Astrocyte (in vitro differentiated cells and primary cell): ENCODE measurements at regions not wholly inside any gene's neighbourhood (a gene's known extent, or its start where the extent isn't known, plus 50 kb on each side); places are given as distances from the start of the nearest gene placed in this dataset.

ENCODE experiments used
- EZH2 ChIP-seq: IDR thresholded peaks from 2 replicates; pipeline ENCODE4 v1.6.1; 2012; ENCODE audit warnings: mild to moderate bottlenecking, low read length, inconsistent platforms; ENCODE audit not compliant: insufficient read depth
- TF ChIP-seq, protein P1 (sequence below): IDR thresholded peaks from 2 replicates; pipeline ENCODE4 v1.5.1; 2011; ENCODE audit warnings: low read depth, mild to moderate bottlenecking, inconsistent platforms, low read length, moderate library complexity; ENCODE audit not compliant: insufficient read depth

DNA sequence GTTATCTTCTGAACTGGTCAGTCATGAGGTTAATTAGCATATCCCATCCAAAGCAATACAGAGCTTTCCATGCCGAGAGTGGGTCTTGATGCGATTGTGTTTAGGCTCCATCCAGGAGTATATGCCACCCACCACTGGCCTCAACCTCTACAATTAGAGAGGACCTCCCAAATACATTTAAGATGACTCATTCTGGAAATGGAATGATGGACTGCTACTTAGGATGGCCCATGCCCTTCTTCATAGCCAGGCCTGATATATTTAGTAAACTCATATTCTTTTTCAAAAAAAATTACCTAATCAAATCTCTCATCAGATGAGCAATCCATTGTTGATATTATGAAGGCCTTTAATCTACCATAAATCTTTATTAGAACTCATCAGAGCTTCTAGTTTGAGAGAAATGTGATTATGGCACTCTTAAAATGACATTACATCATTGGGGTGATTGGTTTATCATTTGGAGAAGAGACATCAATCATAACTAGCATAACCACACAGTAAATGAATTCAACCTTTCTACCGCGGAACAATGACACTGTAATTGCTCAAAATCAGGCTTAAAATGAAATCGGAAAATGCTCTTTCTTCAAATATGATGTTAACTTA, 414.2 kb upstream of the WWC1 start:
- TF ChIP-seq, protein P1, sequence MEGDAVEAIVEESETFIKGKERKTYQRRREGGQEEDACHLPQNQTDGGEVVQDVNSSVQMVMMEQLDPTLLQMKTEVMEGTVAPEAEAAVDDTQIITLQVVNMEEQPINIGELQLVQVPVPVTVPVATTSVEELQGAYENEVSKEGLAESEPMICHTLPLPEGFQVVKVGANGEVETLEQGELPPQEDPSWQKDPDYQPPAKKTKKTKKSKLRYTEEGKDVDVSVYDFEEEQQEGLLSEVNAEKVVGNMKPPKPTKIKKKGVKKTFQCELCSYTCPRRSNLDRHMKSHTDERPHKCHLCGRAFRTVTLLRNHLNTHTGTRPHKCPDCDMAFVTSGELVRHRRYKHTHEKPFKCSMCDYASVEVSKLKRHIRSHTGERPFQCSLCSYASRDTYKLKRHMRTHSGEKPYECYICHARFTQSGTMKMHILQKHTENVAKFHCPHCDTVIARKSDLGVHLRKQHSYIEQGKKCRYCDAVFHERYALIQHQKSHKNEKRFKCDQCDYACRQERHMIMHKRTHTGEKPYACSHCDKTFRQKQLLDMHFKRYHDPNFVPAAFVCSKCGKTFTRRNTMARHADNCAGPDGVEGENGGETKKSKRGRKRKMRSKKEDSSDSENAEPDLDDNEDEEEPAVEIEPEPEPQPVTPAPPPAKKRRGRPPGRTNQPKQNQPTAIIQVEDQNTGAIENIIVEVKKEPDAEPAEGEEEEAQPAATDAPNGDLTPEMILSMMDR: no peak
- TF ChIP-seq EZH2: no peak
